ENCODE measurements at regions not wholly inside any gene's neighbourhood (a gene's known extent, or its start where the extent isn't known, plus 50 kb on each side); places are given as distances from the start of the nearest gene placed in this dataset.

DNA sequence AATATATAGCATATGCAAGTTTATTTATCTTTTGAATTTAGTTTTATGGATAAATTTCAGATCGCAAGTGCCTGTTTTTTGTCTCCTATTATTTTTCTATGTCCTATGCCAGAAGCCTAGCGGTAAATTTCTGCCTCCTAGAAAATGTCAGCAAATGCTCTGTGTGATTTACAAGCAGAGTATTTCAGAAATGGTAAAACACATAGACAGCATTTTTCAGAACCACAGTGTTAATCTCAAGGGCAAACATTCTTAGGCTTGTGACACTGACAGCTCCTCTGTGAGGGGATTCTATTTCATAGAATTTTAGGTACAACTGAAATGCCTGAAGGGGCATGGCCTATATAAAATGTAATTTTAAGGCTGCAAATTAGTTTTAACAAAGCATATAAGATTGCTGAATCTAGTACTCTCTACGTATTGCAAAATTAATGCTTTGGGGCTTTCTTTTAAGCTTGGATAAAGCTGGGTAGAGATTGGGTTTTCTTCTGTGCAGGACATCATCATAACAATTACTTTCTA is 89.9 kb upstream of the PTCHD4 start:
- H3K27ac ChIP-seq, result no peak overlapping the region
- no peaks in the 10 kb centered on the region for H3K36me3 ChIP-seq (replicated peaks)
- TF ChIP-seq, protein P1, sequence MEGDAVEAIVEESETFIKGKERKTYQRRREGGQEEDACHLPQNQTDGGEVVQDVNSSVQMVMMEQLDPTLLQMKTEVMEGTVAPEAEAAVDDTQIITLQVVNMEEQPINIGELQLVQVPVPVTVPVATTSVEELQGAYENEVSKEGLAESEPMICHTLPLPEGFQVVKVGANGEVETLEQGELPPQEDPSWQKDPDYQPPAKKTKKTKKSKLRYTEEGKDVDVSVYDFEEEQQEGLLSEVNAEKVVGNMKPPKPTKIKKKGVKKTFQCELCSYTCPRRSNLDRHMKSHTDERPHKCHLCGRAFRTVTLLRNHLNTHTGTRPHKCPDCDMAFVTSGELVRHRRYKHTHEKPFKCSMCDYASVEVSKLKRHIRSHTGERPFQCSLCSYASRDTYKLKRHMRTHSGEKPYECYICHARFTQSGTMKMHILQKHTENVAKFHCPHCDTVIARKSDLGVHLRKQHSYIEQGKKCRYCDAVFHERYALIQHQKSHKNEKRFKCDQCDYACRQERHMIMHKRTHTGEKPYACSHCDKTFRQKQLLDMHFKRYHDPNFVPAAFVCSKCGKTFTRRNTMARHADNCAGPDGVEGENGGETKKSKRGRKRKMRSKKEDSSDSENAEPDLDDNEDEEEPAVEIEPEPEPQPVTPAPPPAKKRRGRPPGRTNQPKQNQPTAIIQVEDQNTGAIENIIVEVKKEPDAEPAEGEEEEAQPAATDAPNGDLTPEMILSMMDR (IDR thresholded peaks at IDR 0.05; ENCODE audit: low read depth, low read length, missing control alignments), result no peak
- in situ Hi-C loops (cut with HindIII; ENCODE audit: low pct_ligation_motif_present, low sequenced_read_pairs), result no loop called here
- H3K4me3 ChIP-seq (ENCODE audit: low read depth, low read length), result no peak overlapping the region
- DNase-seq, result no peak
- no peaks in the 10 kb centered on the region for H3K27me3 ChIP-seq (replicated peaks)

DNA sequence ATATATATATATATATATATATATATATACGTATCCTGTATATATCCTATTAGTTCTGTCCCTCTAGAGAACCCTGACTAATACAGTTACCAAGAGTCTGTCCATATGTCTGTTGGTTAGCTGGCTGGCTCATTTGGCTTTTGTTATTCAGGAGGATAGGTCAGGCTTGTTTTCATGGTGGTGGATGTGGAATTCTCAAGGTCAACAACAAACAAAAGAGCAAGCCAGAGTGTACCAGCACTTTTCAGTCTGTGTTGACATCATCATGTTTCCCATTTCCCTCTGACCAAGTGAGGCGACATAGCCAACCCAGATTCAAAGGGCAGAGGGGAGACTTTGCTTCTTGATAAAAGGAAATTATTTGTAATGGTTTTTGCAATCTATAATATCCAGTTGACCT is 88.5 kb upstream of the PTCHD4 start:
- DNase-seq, result no peak
- H3K27me3 ChIP-seq (replicated peaks), result no peaks in the 10 kb centered on the region
- no peak overlapping the region for H3K4me3 ChIP-seq (ENCODE audit: low read depth, low read length)
- H3K36me3 ChIP-seq (replicated peaks), result no peaks in the 10 kb centered on the region
- in situ Hi-C loops (cut with HindIII; ENCODE audit: low pct_ligation_motif_present, low sequenced_read_pairs), result no loop called here
- no peak overlapping the region for H3K27ac ChIP-seq
- TF ChIP-seq, protein P1 (IDR thresholded peaks at IDR 0.05; ENCODE audit: low read depth, low read length, missing control alignments), result no peak

DNA sequence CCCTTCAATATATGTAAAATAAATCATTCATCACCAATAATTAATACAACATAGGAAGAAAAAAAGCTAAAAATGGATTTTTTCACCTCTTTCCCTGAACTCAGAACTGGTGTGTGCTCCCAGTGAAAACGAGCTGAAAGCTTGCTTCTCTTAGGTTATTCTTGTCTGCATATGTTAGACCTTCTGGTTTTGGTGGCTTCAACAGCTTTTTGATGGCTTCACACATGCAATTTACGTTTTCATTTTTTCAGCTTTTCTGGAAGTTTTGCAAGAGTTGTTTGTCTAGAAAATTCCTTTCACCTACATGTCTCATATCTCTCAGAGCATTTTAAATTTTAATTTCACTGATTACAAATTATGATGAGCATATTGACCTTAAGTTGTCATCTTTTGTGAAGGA is 86.9 kb upstream of the PTCHD4 start:
- TF ChIP-seq, protein P1 (IDR thresholded peaks at IDR 0.05; ENCODE audit: low read depth, low read length, missing control alignments), result no peak
- no peak for DNase-seq
- Histone ChIP-seq H3K27ac (no peak overlapping the region), H3K4me3 (ENCODE audit: low read depth, low read length) (no peak overlapping the region), H3K36me3 (replicated peaks) (no peaks in the 10 kb centered on the region), H3K27me3 (replicated peaks) (no peaks in the 10 kb centered on the region)
- in situ Hi-C loops (cut with HindIII; ENCODE audit: low pct_ligation_motif_present, low sequenced_read_pairs), result no loop called here

DNA sequence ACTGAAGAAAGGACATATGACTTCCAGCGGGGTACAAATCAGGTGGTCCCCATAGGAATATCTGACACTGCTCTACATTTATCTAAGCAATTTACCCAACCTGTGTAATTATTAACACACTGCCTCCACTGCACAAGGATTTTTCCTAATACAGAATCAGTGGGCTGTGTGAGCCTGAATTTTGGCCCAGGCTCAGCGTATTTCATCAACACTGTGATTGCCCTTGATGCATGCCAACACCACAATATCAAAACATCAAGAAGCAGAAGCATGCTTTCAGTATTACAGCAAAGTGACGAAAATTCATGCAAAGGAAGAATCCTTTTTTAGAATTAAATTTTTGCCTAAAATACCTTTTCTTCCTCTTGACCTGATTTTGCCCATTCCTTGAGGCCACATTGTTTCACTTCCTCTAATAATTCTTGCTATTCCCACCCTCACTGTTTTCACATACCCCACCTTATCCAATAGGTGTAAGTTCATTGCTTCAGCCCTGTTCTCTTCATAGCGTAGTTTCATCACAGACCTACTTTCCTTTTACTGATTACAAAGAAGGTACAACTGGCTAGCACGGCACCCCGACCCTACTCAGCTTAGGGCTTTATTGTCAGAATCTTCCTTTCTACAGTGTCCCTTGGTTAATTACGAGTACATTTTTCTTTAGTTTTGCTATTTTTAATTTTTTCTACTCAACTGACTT is 83.7 kb upstream of the PTCHD4 start:
- no peaks in the 10 kb centered on the region for H3K27me3 ChIP-seq (replicated peaks)
- TF ChIP-seq, protein P1 (IDR thresholded peaks at IDR 0.05; ENCODE audit: low read depth, low read length, missing control alignments), result no peak
- H3K27ac ChIP-seq, result no peak overlapping the region
- no peaks in the 10 kb centered on the region for H3K36me3 ChIP-seq (replicated peaks)
- no peak for DNase-seq
- in situ Hi-C loops (cut with HindIII; ENCODE audit: low pct_ligation_motif_present, low sequenced_read_pairs), result no loop called here
- H3K4me3 ChIP-seq (ENCODE audit: low read depth, low read length), result no peak overlapping the region

DNA sequence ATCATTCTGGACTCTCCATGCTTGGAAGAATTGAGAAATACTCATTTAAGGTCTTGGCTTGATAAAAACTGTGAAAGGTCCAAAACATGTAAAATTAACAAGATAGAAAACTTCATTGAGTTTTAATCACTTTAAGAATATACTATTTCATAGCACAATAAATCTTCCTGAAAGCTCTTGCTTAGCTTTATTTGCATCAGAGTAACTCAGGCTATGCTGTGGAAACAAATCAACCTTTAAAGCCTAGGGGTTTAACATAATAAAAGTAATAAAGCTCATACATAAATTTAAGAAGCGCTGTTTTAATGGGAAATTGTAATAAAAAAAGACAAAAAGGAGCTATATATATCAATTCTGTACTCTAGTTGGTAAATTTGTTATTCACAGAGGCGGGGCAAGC is 77.2 kb upstream of the PTCHD4 start:
- Histone ChIP-seq H3K27ac (no peak overlapping the region), H3K36me3 (replicated peaks) (no peaks in the 10 kb centered on the region), H3K27me3 (replicated peaks) (no peaks in the 10 kb centered on the region), H3K4me3 (ENCODE audit: low read depth, low read length) (no peak overlapping the region)
- TF ChIP-seq, protein P1 (IDR thresholded peaks at IDR 0.05; ENCODE audit: low read depth, low read length, missing control alignments), result no peak
- DNase-seq, result no peak
- in situ Hi-C loops (cut with HindIII; ENCODE audit: low pct_ligation_motif_present, low sequenced_read_pairs), result no loop called here

DNA sequence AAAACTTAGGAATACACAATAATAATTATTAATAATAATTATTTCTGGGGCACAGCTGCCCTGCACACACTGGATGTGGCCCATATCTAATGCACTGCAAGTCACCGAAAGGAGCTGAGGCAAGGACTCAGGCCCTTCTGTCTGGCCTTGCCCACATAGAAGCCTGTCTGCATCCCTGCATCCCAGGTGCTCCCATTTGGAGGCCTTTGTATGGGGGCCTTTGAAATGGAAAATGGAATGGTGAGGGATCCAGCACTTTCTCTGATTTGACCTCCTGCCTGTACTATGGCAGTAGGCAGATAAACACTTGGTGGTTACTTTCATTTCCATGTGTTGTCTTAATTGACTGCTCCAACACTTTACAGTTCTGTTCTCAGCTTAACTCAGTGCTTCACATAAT is 75.7 kb upstream of the PTCHD4 start:
- no peak overlapping the region for H3K27ac ChIP-seq
- DNase-seq, result no peak
- no peak overlapping the region for H3K4me3 ChIP-seq (ENCODE audit: low read depth, low read length)
- in situ Hi-C loops (cut with HindIII; ENCODE audit: low pct_ligation_motif_present, low sequenced_read_pairs), result no loop called here
- no peaks in the 10 kb centered on the region for H3K36me3 ChIP-seq (replicated peaks)
- TF ChIP-seq, protein P1 (IDR thresholded peaks at IDR 0.05; ENCODE audit: low read depth, low read length, missing control alignments), result no peak
- H3K27me3 ChIP-seq (replicated peaks), result no peaks in the 10 kb centered on the region
